ENCODE measurements at regions not wholly inside any gene's neighbourhood (a gene's known extent, or its start where the extent isn't known, plus 50 kb on each side); places are given as distances from the start of the nearest gene placed in this dataset.

- TF ChIP-seq TAF1 (IDR thresholded peaks at IDR 0.05; ENCODE audit: borderline replicate concordance, insufficient read depth, low read length) (no peak), REST (IDR thresholded peaks at IDR 0.05; ENCODE audit: insufficient read depth in 1 of 2, low read depth in 2 of 2, low read length in 2 of 2) (no peak), POLR2AphosphoS5 (IDR thresholded peaks at IDR 0.05; ENCODE audit: low read depth, low read length) (no peak), SIN3A (IDR thresholded peaks at IDR 0.05; ENCODE audit: borderline replicate concordance, insufficient read depth, low read length) (no peak), FOXP2 (optimal IDR thresholded peaks at IDR 0.05; ENCODE audit: borderline replicate concordance, extremely low read depth, extremely low read length, insufficient read depth) (no peak)
These were observed 226.3 kb downstream of the ZIC3 start for GRCh38 chrX:137792214-137792613.

Measured in PFSK-1 (cell line).